NB4 (cell line): ENCODE measurements at regions not wholly inside any gene's neighbourhood (a gene's known extent, or its start where the extent isn't known, plus 50 kb on each side); places are given as distances from the start of the nearest gene placed in this dataset.
"Not testable (repeated sequence)": the region's sequence is repeated elsewhere in the genome, so short reads cannot be mapped to it uniquely, and the experiment has no call there.

ENCODE experiments used
- DNase-seq: peaks from one replicate; pipeline ENCODE4 v3.0.0; 2010; ENCODE audit warnings: low read depth
- H3K4me3 ChIP-seq: one replicate; pipeline ENCODE4 v1.5.1; 2011; ENCODE audit warnings: mild to moderate bottlenecking, low read depth, low read length, moderate library complexity

DNA sequence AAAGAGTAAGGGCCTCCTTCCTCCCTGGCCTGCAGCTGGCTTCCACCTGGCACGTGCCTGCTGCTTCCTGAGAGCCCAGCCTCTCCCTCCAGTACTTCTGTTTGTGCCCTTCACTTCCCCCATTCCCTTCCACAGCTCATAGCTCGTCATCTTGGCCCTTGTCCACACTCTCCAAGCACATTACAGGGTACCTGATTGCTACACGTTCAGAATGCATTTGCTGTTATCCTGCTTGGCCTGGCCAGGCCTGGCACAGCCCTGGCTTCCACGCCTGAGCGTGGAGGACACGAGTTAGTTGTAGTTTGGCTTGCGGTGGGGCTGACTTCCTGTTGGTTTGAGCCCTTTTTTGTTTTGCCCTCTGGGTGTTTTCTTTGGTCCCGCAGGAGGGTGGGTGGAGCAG, 197.2 kb upstream of the TP53TG3 start:
- DNase-seq, H3K4me3 ChIP-seq: not testable (repeated sequence)

GRCh38 chr16:32870628-32871027, 194.7 kb upstream of the TP53TG3 start:
- not testable (repeated sequence) for DNase-seq, H3K4me3 ChIP-seq

DNA sequence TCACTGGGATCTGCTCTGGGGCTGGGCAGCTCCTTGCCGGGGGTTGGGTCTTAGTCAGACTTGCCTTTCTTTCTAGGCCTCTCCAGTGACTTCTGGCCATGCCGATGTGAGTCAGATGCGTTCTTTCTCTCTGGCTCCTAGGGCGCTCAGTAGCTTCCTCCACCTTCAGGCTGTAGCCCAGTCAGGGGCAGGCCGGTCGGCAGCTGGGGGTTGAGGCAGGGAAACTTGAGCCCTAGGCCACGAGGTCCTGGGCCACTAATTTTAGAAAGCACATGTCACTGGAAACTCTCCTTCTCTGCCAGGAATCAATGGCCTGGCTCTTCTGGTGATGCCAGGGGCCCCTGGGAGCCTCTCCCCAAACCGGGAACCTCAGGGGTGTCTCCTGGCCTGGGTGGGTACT, 192.4 kb upstream of the TP53TG3 start:
- H3K4me3 ChIP-seq, DNase-seq: not testable (repeated sequence)

DNA sequence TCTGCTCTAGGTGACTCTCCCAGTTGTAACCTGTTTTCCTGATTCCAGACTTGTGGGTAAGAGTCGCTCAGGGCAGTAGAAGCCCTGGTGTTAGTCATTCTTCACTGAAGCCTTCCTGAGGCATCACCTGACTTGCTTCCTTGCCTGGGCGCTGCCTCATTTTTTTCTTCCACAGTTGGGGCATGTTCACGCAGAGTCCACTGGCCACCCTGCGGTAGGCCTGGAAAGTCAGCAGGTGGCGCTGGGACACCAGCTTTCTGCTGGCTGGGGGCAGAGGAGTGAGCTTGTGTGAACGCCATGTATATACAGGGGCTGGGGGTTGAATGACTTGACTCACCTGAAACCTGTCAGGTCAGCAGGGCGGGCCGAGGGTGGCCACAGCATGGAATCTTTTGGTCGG, 189.3 kb upstream of the TP53TG3 start:
- not testable (repeated sequence) for DNase-seq

GRCh38 chr16:32861476-32862201, 185.7 kb upstream of the TP53TG3 start:
- not testable (repeated sequence) for H3K4me3 ChIP-seq, DNase-seq

More for the DNA sequence above, 189.3 kb upstream of the TP53TG3 start:
- not testable (repeated sequence) for H3K4me3 ChIP-seq

DNA sequence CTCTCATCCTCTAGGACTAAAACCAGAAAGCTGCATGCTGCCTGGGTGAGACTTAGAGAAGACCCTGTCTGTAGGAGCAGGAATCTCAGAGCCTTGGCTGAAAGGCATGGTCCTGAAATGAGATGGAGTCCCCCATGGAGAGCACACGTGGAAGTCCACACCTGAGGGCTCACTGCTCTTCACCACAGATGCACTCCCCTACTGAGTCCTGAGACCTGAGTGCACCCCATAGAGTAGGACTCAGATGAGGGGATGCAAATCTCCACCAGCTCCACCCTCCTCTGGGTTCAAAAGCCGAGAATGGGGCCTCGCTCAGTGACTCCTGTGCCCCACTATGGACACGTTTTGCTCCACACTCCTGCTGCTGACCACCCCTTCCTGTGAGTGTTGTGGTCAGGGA, 171.4 kb upstream of the TP53TG3 start:
- not testable (repeated sequence) for H3K4me3 ChIP-seq, DNase-seq

DNA sequence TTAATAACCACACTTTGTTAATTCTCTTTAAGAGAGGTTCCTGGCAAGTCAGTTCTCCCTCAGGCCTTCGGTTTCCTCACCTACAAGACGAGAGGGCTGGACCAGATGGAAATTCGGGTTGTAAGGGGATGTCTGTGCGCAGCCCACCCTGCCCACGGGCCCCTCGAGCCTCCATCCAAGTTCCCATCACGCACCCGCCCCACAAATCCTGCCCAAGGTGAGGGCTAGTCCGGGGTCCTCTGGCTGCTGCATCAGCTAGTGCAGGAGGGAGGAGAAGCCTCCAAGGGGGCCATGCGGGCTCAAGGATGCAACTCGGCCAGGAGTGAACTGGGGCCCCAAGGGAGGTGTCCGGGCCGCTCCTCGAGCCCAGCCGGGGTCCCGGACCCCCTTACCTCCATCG, 169.6 kb upstream of the TP53TG3 start:
- not testable (repeated sequence) for DNase-seq, H3K4me3 ChIP-seq

DNA sequence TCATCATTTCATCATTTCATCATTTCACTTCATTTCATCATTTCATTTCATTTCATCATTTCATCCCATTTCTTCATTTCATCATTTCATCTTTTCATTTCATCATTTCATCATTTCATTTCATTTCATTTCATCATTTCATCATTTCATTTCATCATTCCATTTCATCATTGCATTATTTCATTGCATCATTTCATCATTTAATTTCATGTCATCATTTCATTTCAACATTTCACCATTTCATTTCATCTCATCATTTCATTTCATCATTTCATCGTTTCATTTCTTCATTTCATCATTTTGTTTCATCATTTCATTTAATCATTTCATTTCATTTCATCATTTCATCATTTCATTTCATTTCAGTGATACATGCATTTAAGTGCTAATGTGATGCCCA, 166.9 kb upstream of the TP53TG3 start:
- H3K4me3 ChIP-seq, DNase-seq: not testable (repeated sequence)

GRCh38 chr16:32807280-32807679, 131.3 kb upstream of the TP53TG3 start:
- not testable (repeated sequence) for DNase-seq, H3K4me3 ChIP-seq

DNA sequence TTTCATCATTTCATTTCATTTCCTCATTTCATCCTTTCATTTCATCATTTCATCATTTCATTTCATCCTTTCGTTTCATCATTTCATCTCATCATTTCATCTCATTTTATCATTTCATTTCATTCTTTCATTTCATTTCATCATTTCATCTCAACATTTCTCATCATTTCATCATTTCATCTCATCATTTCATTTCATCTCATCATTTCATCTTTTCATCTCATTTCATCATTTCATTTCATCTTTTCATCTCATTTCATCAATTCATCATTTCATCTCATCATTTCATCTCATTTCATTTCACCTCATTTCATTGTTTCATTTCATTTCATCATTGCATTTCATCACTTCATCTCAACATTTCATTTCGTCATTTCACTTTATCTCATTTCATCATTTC, 129.7 kb upstream of the TP53TG3 start:
- DNase-seq, result not testable (repeated sequence)

More for the DNA sequence above, 129.7 kb upstream of the TP53TG3 start:
- not testable (repeated sequence) for H3K4me3 ChIP-seq
